ENCODE measurements at regions not wholly inside any gene's neighbourhood (a gene's known extent, or its start where the extent isn't known, plus 50 kb on each side); places are given as distances from the start of the nearest gene placed in this dataset.

DNA sequence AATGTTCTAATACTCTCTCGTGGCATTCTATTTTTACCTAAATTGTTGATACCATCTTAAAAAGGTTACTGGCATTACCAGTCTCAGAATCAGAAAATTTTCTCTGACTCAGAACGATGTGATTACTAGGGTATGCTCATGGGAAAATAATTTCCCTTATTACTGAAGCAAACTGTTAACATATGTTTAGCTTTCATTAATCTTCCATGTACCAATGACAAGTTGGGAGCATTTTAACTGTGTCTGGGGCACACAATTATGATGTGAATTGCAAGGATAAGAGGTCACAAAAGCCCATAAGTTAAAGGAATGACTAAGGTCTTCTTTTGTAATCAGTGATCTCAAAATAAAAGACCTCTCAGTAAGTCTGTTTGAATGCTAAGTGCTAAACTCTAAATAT lies 1254.6 kb downstream of the PCDH18 start:
- H3K79me2 ChIP-seq = no peaks in the 10 kb centered on the region
- H3K9me3 ChIP-seq (ENCODE audit: control insufficient read depth, low read length) = no peaks in the 10 kb centered on the region
- no peak overlapping the region for H3K27ac ChIP-seq
- TF ChIP-seq CTCF (IDR thresholded peaks at IDR 0.05) = no peak
- H3K4me3 ChIP-seq (ENCODE audit: low read depth, low read length) = no peak overlapping the region
- H3K4me2 ChIP-seq (ENCODE audit: low read length) = no peak overlapping the region
- H3K9ac ChIP-seq = no peak overlapping the region
- no peaks in the 10 kb centered on the region for H3K4me1 ChIP-seq
- H3K36me3 ChIP-seq (ENCODE audit: control insufficient read depth, insufficient read depth, low read length) = no peaks in the 10 kb centered on the region
- no peaks in the 10 kb centered on the region for H3K27me3 ChIP-seq (ENCODE audit: control insufficient read depth, insufficient read depth, low read length)
- no peak overlapping the region for H2AFZ ChIP-seq

- Histone ChIP-seq H3K4me2 (ENCODE audit: low read length) (no peak overlapping the region), H3K9me3 (ENCODE audit: control insufficient read depth, low read length) (no peaks in the 10 kb centered on the region), H3K4me1 (no peaks in the 10 kb centered on the region), H3K27me3 (ENCODE audit: control insufficient read depth, insufficient read depth, low read length) (no peaks in the 10 kb centered on the region), H3K36me3 (ENCODE audit: control insufficient read depth, insufficient read depth, low read length) (no peaks in the 10 kb centered on the region), H3K27ac (no peak overlapping the region), H3K9ac (no peak overlapping the region), H2AFZ (no peak overlapping the region), H3K79me2 (no peaks in the 10 kb centered on the region), H3K4me3 (ENCODE audit: low read depth, low read length) (no peak overlapping the region)
- TF ChIP-seq CTCF (IDR thresholded peaks at IDR 0.05) = no peak
Measured at GRCh38 chr4:136246876-136247275, 1285.4 kb downstream of the PCDH18 start.

GRCh38 chr4:136241221-136241986 lies 1290.9 kb downstream of the PCDH18 start:
- H3K9me3 ChIP-seq (ENCODE audit: control insufficient read depth, low read length) = no peaks in the 10 kb centered on the region
- TF ChIP-seq CTCF (IDR thresholded peaks at IDR 0.05) = no peak
- H3K36me3 ChIP-seq (ENCODE audit: control insufficient read depth, insufficient read depth, low read length) = no peaks in the 10 kb centered on the region
- no peaks in the 10 kb centered on the region for H3K79me2 ChIP-seq
- H3K4me1 ChIP-seq = no peaks in the 10 kb centered on the region
- no peak overlapping the region for H2AFZ ChIP-seq
- no peaks in the 10 kb centered on the region for H3K27me3 ChIP-seq (ENCODE audit: control insufficient read depth, insufficient read depth, low read length)
- H3K27ac ChIP-seq = no peak overlapping the region
- no peak overlapping the region for H3K9ac ChIP-seq
- H3K4me2 ChIP-seq (ENCODE audit: low read length) = no peak overlapping the region
- H3K4me3 ChIP-seq (ENCODE audit: low read depth, low read length) = no peak overlapping the region

DNA sequence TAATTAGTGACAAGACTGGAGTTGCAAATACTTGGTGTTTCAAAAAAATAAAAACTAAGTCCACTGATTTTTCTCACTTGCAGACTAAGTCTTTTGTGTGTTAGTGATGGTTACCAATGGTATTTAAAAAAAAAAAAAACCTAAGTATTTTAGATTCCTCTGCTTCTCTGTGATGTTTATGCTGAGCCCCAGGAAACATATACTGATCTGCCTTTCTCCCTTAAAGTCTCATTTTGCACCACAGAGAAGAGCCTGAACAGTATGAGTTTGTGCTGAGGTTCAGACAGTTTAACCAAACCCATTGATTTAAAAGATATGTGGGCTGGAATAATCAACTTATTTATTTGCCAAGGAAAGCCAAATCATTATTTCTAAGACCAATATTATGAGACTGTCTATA lies 1305.0 kb downstream of the PCDH18 start:
- Histone ChIP-seq H3K4me1 (no peaks in the 10 kb centered on the region), H2AFZ (no peak overlapping the region), H3K36me3 (ENCODE audit: control insufficient read depth, insufficient read depth, low read length) (no peaks in the 10 kb centered on the region), H3K4me2 (ENCODE audit: low read length) (no peak overlapping the region), H3K79me2 (no peaks in the 10 kb centered on the region), H3K9me3 (ENCODE audit: control insufficient read depth, low read length) (no peaks in the 10 kb centered on the region), H3K4me3 (ENCODE audit: low read depth, low read length) (no peak overlapping the region), H3K27ac (no peak overlapping the region), H3K9ac (no peak overlapping the region), H3K27me3 (ENCODE audit: control insufficient read depth, insufficient read depth, low read length) (no peaks in the 10 kb centered on the region)
- no peak for TF ChIP-seq CTCF (IDR thresholded peaks at IDR 0.05)

DNA sequence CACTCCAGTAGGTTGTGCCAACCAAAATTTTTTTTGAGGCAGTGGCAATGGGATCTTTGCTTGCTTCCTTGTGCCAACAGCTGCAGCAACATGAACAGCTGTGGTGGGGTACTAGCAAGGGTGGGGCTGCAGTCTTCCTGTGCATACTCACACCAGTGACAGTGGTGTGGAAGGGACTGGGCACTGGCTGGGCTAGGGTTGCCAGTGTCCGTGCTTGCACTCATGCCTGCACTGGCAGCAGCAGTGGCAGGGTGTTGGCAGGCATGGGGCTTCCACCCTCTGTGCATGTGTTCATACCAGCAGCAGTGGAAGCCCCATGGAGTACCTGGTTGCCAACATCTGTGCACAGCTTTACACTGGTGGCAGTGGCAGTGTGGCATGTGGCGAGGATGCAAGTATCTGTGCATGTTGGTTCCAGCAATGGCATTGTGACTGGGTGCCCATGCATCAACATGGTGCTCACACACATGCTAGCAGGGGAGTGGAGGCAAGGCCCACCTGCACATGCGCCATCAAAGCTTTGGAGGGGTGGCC lies 1312.6 kb downstream of the PCDH18 start:
- no peak for TF ChIP-seq CTCF (IDR thresholded peaks at IDR 0.05)
- no peak overlapping the region for H3K9ac ChIP-seq
- H2AFZ ChIP-seq = no peak overlapping the region
- no peaks in the 10 kb centered on the region for H3K36me3 ChIP-seq (ENCODE audit: control insufficient read depth, insufficient read depth, low read length)
- H3K4me2 ChIP-seq (ENCODE audit: low read length) = no peak overlapping the region
- no peak overlapping the region for H3K27ac ChIP-seq
- H3K27me3 ChIP-seq (ENCODE audit: control insufficient read depth, insufficient read depth, low read length) = no peaks in the 10 kb centered on the region
- no peaks in the 10 kb centered on the region for H3K4me1 ChIP-seq
- H3K9me3 ChIP-seq (ENCODE audit: control insufficient read depth, low read length) = no peaks in the 10 kb centered on the region
- H3K79me2 ChIP-seq = no peaks in the 10 kb centered on the region
- H3K4me3 ChIP-seq (ENCODE audit: low read depth, low read length) = no peak overlapping the region

Data from parathyroid adenoma (tissue), 2 donors.